Endodermal cell (in vitro differentiated cells): ENCODE measurements at regions not wholly inside any gene's neighbourhood (a gene's known extent, or its start where the extent isn't known, plus 50 kb on each side); places are given as distances from the start of the nearest gene placed in this dataset.

Experiments used
- DNase-seq: peaks from one replicate; pipeline ENCODE4 v3.0.0-alpha.2; 2017
- H3K27ac ChIP-seq: 2 replicates; pipeline ENCODE4 v1.5.1; 2013; ENCODE audit warnings: mild to moderate bottlenecking, low read depth, low read length, moderate library complexity
- H3K27me3 ChIP-seq: 2 replicates; pipeline ENCODE4 v1.6.1; 2013; ENCODE audit warnings: mild to moderate bottlenecking, low read length, moderate library complexity; ENCODE audit not compliant: insufficient read depth, control insufficient read depth, poor library complexity, severe bottlenecking
- H3K36me3 ChIP-seq: 2 replicates; pipeline ENCODE4 v1.7.0; 2013; ENCODE audit warnings: mild to moderate bottlenecking, low read length, moderate library complexity; ENCODE audit not compliant: control insufficient read depth, insufficient read depth
- H3K4me1 ChIP-seq: one replicate; pipeline ENCODE4 v1.7.0; 2013; ENCODE audit warnings: low read length; ENCODE audit not compliant: control insufficient read depth, insufficient read depth
- H3K4me3 ChIP-seq: 2 replicates; pipeline ENCODE4 v1.5.1; 2013; ENCODE audit warnings: mild to moderate bottlenecking, low read length, moderate library complexity
- H3K9ac ChIP-seq: 2 replicates; pipeline ENCODE4 v1.6.1; 2013; ENCODE audit warnings: mild to moderate bottlenecking, low read length, moderate library complexity; ENCODE audit not compliant: poor library complexity, severe bottlenecking; ENCODE audit errors: extremely low read depth
- H3K9me3 ChIP-seq: 2 replicates; pipeline ENCODE4 v1.6.1; 2013; ENCODE audit warnings: mild to moderate bottlenecking, low read length, moderate library complexity; ENCODE audit not compliant: control insufficient read depth
- H3K27ac Mint-ChIP-seq: 2 replicates; pipeline ENCODE4 v1.8.0; 2020; ENCODE audit warnings: mixed read lengths
- H3K27me3 Mint-ChIP-seq: 2 replicates; pipeline ENCODE4 v1.8.0; 2021; ENCODE audit warnings: mild to moderate bottlenecking, mixed read lengths; ENCODE audit not compliant: insufficient read depth
- H3K36me3 Mint-ChIP-seq: 2 replicates; pipeline ENCODE4 v1.8.0; 2020; ENCODE audit warnings: low read depth, mixed read lengths
- H3K4me1 Mint-ChIP-seq: 2 replicates; pipeline ENCODE4 v1.8.0; 2020; ENCODE audit warnings: mixed read lengths
- H3K4me3 Mint-ChIP-seq: 2 replicates; pipeline ENCODE4 v1.8.0; 2020; ENCODE audit warnings: mild to moderate bottlenecking, moderate library complexity, mixed read lengths
- H3K9me3 Mint-ChIP-seq: 2 replicates; pipeline ENCODE4 v1.8.0; 2020; ENCODE audit warnings: mild to moderate bottlenecking, mixed read lengths
- CTCF ChIP-seq: fragments of 200-600 bp; sonication (generic); conservative IDR thresholded peaks from 2 replicates; pipeline ENCODE4 v1.5.0; 2021; ENCODE audit warnings: antibody characterized with exemption, mild to moderate bottlenecking
- WGBS, 2 experiments: methylation state at CpG; one replicate each; pipeline versions ENCODE4 v1.1.5 to v1.1.7; 2013; ENCODE audit warnings: missing lambda C conversion rate in 2 of 2, mixed read lengths in 1 of 2; ENCODE audit not compliant: insufficient coverage in 1 of 2, insufficient read length in 1 of 2; 5-methylcytosine and 5-hydroxymethylcytosine counted together

- peaks cover 23% of the 10 kb centered on the region for H3K4me1 Mint-ChIP-seq
- no peak overlapping the region for H3K9ac ChIP-seq
- H3K27ac ChIP-seq: no peak overlapping the region
- H3K4me3 ChIP-seq: no peak overlapping the region
- H3K9me3 Mint-ChIP-seq: no peaks in the 10 kb centered on the region
- H3K36me3 Mint-ChIP-seq: no peaks in the 10 kb centered on the region
- no peak for DNase-seq
- no peak for TF ChIP-seq CTCF
- peaks cover 4% of the 10 kb centered on the region for H3K9me3 ChIP-seq
- no peaks in the 10 kb centered on the region for H3K27me3 ChIP-seq
- no peaks in the 10 kb centered on the region for H3K27me3 Mint-ChIP-seq
- no peak overlapping the region for H3K27ac Mint-ChIP-seq
- no peak overlapping the region for H3K4me3 Mint-ChIP-seq
- peaks cover 4% of the 10 kb centered on the region for H3K4me1 ChIP-seq
- H3K36me3 ChIP-seq: no peaks in the 10 kb centered on the region
Measured at GRCh38 chr10:80705899-80706298, 168.2 kb downstream of the SH2D4B start.

- Mint-ChIP-seq H3K27ac (no peak overlapping the region), H3K36me3 (no peaks in the 10 kb centered on the region), H3K4me1 (peaks cover 15% of the 10 kb centered on the region), H3K9me3 (no peaks in the 10 kb centered on the region), H3K4me3 (no peak overlapping the region), H3K27me3 (no peaks in the 10 kb centered on the region)
- TF ChIP-seq CTCF: no peak
- no peak overlapping the region for H3K9ac ChIP-seq
- H3K4me3 ChIP-seq: no peak overlapping the region
- H3K27ac ChIP-seq: no peak overlapping the region
- DNase-seq: no peak
- H3K4me1 ChIP-seq: peaks cover 8% of the 10 kb centered on the region
- no peaks in the 10 kb centered on the region for H3K27me3 ChIP-seq
- H3K9me3 ChIP-seq: peaks cover 4% of the 10 kb centered on the region
- no peaks in the 10 kb centered on the region for H3K36me3 ChIP-seq
- 100% methylated on average over 1 of the region's 2 CpGs; no CpG with 5 or more reads in 1 of the 2 experiments for WGBS, 2 experiments
Measured at GRCh38 chr10:80708185-80708584, 170.5 kb downstream of the SH2D4B start.

- DNase-seq: no peak
- Histone ChIP-seq H3K36me3 (no peaks in the 10 kb centered on the region), H3K4me1 (peaks cover 5% of the 10 kb centered on the region), H3K27me3 (no peaks in the 10 kb centered on the region), H3K4me3 (no peak overlapping the region), H3K27ac (no peak overlapping the region), H3K9me3 (peaks cover 4% of the 10 kb centered on the region), H3K9ac (no peak overlapping the region)
- Mint-ChIP-seq H3K4me1 (peaks cover 11% of the 10 kb centered on the region), H3K9me3 (no peaks in the 10 kb centered on the region), H3K27me3 (no peaks in the 10 kb centered on the region), H3K4me3 (no peak overlapping the region), H3K27ac (no peak overlapping the region), H3K36me3 (no peaks in the 10 kb centered on the region)
- no peak for TF ChIP-seq CTCF
- WGBS, 2 experiments: 100% methylated on average over 1 of the region's 1 CpG; no CpG with 5 or more reads in 1 of the 2 experiments
Measured at GRCh38 chr10:80708808-80709207, 171.1 kb downstream of the SH2D4B start.
